K562 (cell line): ENCODE measurements at regions not wholly inside any gene's neighbourhood (a gene's known extent, or its start where the extent isn't known, plus 50 kb on each side); places are given as distances from the start of the nearest gene placed in this dataset.

Source experiments
- CBFA2T3 ChIP-seq: fragments of 450-650 bp; IDR thresholded peaks from 2 replicates; pipeline ENCODE4 v1.6.1; 2017
- KAT7 ChIP-seq: sonication (generic); formaldehyde crosslinking; IDR thresholded peaks from 2 replicates; pipeline ENCODE4 v1.8.0; 2022; ENCODE audit warnings: missing genetic modification reagents, mild to moderate bottlenecking, borderline replicate concordance
- POLR2A ChIP-seq: fragments of 450-650 bp; conservative IDR thresholded peaks from 2 replicates; pipeline ENCODE4 v1.6.1; 2016
- PTTG1 ChIP-seq: fragments of 450-650 bp; IDR thresholded peaks from 2 replicates; pipeline ENCODE4 v1.6.1; 2016; ENCODE audit warnings: low read depth, mild to moderate bottlenecking, missing genetic modification characterization, missing compliant biosample characterization
- SMARCB1 ChIP-seq: IDR thresholded peaks from 2 replicates; pipeline ENCODE4 v1.6.1; 2011; ENCODE audit warnings: improper control_type of control experiment, low read depth; ENCODE audit not compliant: insufficient read length
- TF ChIP-seq, protein P1 (sequence below): IDR thresholded peaks from 3 replicates; pipeline ENCODE4 v1.6.1; 2011; ENCODE audit warnings: borderline replicate concordance, mild to moderate bottlenecking; ENCODE audit not compliant: insufficient read length, insufficient read depth
- TF ChIP-seq, protein P2 (sequence below), 3 experiments: IDR thresholded peaks in 2 of 3; conservative IDR thresholded peaks in 1 of 3; 2 replicates each; pipeline ENCODE4 v1.5.1; 2011 to 2012; ENCODE audit warnings: low read length in 3 of 3, mild to moderate bottlenecking in 3 of 3, control low read depth in 2 of 3, improper control_type of control experiment in 1 of 3, inconsistent platforms in 1 of 3, low read depth in 1 of 3, mixed read lengths in 1 of 3, moderate library complexity in 1 of 3; ENCODE audit not compliant: insufficient read depth in 2 of 3
- TF ChIP-seq, protein P3 (sequence below): sonication (generic); formaldehyde crosslinking; IDR thresholded peaks from 2 replicates; pipeline ENCODE4 v1.8.0; 2023; ENCODE audit warnings: mild to moderate bottlenecking, missing genetic modification reagents

DNA sequence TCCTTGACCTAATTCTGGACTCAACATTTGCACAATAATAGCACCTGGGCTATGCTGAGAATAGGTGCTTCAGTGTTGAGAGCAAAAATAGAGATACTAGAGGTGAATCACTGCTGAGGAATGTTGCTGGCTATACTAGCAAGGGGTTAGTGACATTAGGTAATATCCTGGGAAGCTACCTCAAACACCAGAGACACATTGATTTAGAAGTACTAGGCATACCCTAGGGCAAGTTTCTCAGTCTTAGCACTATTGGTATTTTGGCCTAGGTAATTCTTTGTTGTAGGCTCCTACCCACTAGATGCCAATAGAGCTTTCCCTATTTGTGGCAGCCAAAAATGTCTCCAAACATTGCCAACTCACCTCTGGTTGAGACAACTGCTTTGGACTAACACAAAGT lies 484.0 kb upstream of the MBL2 start:
- TF ChIP-seq, protein P1, sequence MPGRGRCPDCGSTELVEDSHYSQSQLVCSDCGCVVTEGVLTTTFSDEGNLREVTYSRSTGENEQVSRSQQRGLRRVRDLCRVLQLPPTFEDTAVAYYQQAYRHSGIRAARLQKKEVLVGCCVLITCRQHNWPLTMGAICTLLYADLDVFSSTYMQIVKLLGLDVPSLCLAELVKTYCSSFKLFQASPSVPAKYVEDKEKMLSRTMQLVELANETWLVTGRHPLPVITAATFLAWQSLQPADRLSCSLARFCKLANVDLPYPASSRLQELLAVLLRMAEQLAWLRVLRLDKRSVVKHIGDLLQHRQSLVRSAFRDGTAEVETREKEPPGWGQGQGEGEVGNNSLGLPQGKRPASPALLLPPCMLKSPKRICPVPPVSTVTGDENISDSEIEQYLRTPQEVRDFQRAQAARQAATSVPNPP = no peak
- TF ChIP-seq POLR2A = no peak
- TF ChIP-seq, protein P2, sequence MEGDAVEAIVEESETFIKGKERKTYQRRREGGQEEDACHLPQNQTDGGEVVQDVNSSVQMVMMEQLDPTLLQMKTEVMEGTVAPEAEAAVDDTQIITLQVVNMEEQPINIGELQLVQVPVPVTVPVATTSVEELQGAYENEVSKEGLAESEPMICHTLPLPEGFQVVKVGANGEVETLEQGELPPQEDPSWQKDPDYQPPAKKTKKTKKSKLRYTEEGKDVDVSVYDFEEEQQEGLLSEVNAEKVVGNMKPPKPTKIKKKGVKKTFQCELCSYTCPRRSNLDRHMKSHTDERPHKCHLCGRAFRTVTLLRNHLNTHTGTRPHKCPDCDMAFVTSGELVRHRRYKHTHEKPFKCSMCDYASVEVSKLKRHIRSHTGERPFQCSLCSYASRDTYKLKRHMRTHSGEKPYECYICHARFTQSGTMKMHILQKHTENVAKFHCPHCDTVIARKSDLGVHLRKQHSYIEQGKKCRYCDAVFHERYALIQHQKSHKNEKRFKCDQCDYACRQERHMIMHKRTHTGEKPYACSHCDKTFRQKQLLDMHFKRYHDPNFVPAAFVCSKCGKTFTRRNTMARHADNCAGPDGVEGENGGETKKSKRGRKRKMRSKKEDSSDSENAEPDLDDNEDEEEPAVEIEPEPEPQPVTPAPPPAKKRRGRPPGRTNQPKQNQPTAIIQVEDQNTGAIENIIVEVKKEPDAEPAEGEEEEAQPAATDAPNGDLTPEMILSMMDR (IDR thresholded peaks at IDR 0.05 in 2 of 3, conservative IDR thresholded peaks at IDR 0.05 in 1 of 3; ENCODE audit: insufficient read depth in 2 of 3, low read depth in 1 of 3, low read length in 3 of 3) = no peak
- no peak for TF ChIP-seq CBFA2T3
- TF ChIP-seq, protein P3, sequence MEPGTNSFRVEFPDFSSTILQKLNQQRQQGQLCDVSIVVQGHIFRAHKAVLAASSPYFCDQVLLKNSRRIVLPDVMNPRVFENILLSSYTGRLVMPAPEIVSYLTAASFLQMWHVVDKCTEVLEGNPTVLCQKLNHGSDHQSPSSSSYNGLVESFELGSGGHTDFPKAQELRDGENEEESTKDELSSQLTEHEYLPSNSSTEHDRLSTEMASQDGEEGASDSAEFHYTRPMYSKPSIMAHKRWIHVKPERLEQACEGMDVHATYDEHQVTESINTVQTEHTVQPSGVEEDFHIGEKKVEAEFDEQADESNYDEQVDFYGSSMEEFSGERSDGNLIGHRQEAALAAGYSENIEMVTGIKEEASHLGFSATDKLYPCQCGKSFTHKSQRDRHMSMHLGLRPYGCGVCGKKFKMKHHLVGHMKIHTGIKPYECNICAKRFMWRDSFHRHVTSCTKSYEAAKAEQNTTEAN = no peak
- no peak for TF ChIP-seq SMARCB1
- no peak for TF ChIP-seq PTTG1 (tag)
- no peak for TF ChIP-seq KAT7
